GM12878 (cell line): ENCODE measurements at regions not wholly inside any gene's neighbourhood (a gene's known extent, or its start where the extent isn't known, plus 50 kb on each side); places are given as distances from the start of the nearest gene placed in this dataset.
A peak's percentile ranks its signal among the peaks of the same experiment; 100 is the strongest.

Experiments
- BRCA1 ChIP-seq: IDR thresholded peaks from 2 replicates; pipeline ENCODE4 v1.6.1; 2011; ENCODE audit warnings: low read depth, low read length, improper control_type of control experiment
- CEBPB ChIP-seq, 2 experiments: fragments of 150-350 bp in 1 of 2; IDR thresholded peaks; 2 replicates each; pipeline ENCODE4 v1.6.1; 2012 to 2014; ENCODE audit warnings: low read depth in 2 of 2, low read length in 2 of 2, borderline replicate concordance in 1 of 2, inconsistent platforms in 1 of 2
- CTCF ChIP-seq, 3 experiments: IDR thresholded peaks in 2 of 3; conservative IDR thresholded peaks in 1 of 3; 2 replicates each; pipeline ENCODE4 v1.5.1; 2011; ENCODE audit warnings: low read depth in 3 of 3, low read length in 3 of 3, mild to moderate bottlenecking in 3 of 3, control low read depth in 2 of 3, moderate library complexity in 2 of 3, inconsistent platforms in 1 of 3, mixed read lengths in 1 of 3; ENCODE audit not compliant: control insufficient read depth in 2 of 3, insufficient read depth in 1 of 3; ENCODE audit errors: extremely low read depth in 1 of 3
- ELK1 ChIP-seq: IDR thresholded peaks from 2 replicates; pipeline ENCODE4 v1.6.1; 2012; ENCODE audit warnings: low read depth, low read length, improper control_type of control experiment
- EP300 ChIP-seq, 2 experiments: fragments of 150-350 bp in 1 of 2; IDR thresholded peaks; 2 replicates each; pipeline ENCODE4 v1.6.1; 2011 to 2012; ENCODE audit warnings: low read depth in 2 of 2, low read length in 2 of 2, borderline replicate concordance in 1 of 2, improper control_type of control experiment in 1 of 2, inconsistent platforms in 1 of 2; ENCODE audit not compliant: control insufficient read depth in 1 of 2
- HCFC1 ChIP-seq: fragments of 150-350 bp; IDR thresholded peaks from 2 replicates; pipeline ENCODE4 v1.6.1; 2014; ENCODE audit warnings: low read length
- HDAC2 ChIP-seq: fragments of 200-600 bp; sonication (generic); IDR thresholded peaks from 2 replicates; pipeline ENCODE4 v1.6.1; 2017
- MLLT1 ChIP-seq: fragments of 450-650 bp; IDR thresholded peaks from 2 replicates; pipeline ENCODE4 v1.6.1; 2016; ENCODE audit warnings: mild to moderate bottlenecking
- NR2C2 ChIP-seq: IDR thresholded peaks from 2 replicates; pipeline ENCODE4 v1.6.1; 2011; ENCODE audit warnings: borderline replicate concordance, low read depth; ENCODE audit not compliant: control insufficient read depth, insufficient read length
- POLR2AphosphoS5 ChIP-seq: IDR thresholded peaks from 2 replicates; pipeline ENCODE4 v1.6.1; 2011; ENCODE audit warnings: mild to moderate bottlenecking, low read length, inconsistent platforms
- USF2 ChIP-seq: IDR thresholded peaks from 2 replicates; pipeline ENCODE4 v1.6.1; 2011; ENCODE audit warnings: low read depth, low read length, improper control_type of control experiment, borderline replicate concordance
- ZNF592 ChIP-seq: fragments of 450-650 bp; IDR thresholded peaks from 2 replicates; pipeline ENCODE4 v1.6.1; 2017; ENCODE audit warnings: mild to moderate bottlenecking, moderate library complexity

GRCh38 chr2:221323513-221323912 lies 248.6 kb downstream of the EPHA4 start (continued):
- TF ChIP-seq POLR2AphosphoS5 (no peak), EP300 (IDR thresholded peaks at IDR 0.05; ENCODE audit: borderline replicate concordance in 1 of 2, control insufficient read depth in 1 of 2, low read depth in 2 of 2, low read length in 2 of 2) (peak; percentile 54 to 76; a peak in 3 of 4 replicates), ELK1 (no peak), MLLT1 (no peak), USF2 (peak; percentile 47; the same call in 1 of the 2 replicates), CTCF (IDR thresholded peaks at IDR 0.05 in 2 of 3, conservative IDR thresholded peaks at IDR 0.05 in 1 of 3; ENCODE audit: control insufficient read depth in 2 of 3, extremely low read depth in 1 of 3, insufficient read depth in 1 of 3, low read depth in 3 of 3, low read length in 3 of 3) (no peak), HDAC2 (no peak), HCFC1 (no peak), NR2C2 (no peak), ZNF592 (no peak), BRCA1 (no peak), CEBPB (IDR thresholded peaks at IDR 0.05; ENCODE audit: borderline replicate concordance in 1 of 2, low read depth in 2 of 2, low read length in 2 of 2) (no peak)
